ENCODE measurements at regions not wholly inside any gene's neighbourhood (a gene's known extent, or its start where the extent isn't known, plus 50 kb on each side); places are given as distances from the start of the nearest gene placed in this dataset.

GRCh38 chr3:187954873-187955586 lies 198.9 kb upstream of the LPP start:
- H2AFZ ChIP-seq (ENCODE audit: insufficient read depth, low read depth, low read length, poor library complexity, severe bottlenecking) = no peak overlapping the region
- H3K9me3 ChIP-seq (ENCODE audit: control extremely low read depth in 1 of 3, control insufficient read depth in 2 of 3, insufficient read depth in 1 of 3, low read length in 2 of 3) = no peaks in the 10 kb centered on the region
- no peaks in the 10 kb centered on the region for H3K36me3 ChIP-seq (replicated peaks in 1 of 2; ENCODE audit: control extremely low read depth in 1 of 2, control insufficient read depth in 1 of 2, extremely low read depth in 1 of 2, insufficient read depth in 2 of 2, low read length in 1 of 2)
- no peak overlapping the region for H3K4me3 ChIP-seq (ENCODE audit: control extremely low read depth in 1 of 5, extremely low read depth in 1 of 5, insufficient read depth in 1 of 5, low read depth in 2 of 5, low read length in 4 of 5)
- no peak overlapping the region for H3K4me2 ChIP-seq (replicated peaks; ENCODE audit: low read depth, low read length, poor library complexity, severe bottlenecking)
- ChIA-PET CTCF (no interaction called here), POLR2A (interaction anchor here (0.7 kb wide), 1 partner anchor 85 kb away, joined by 4 read pairs; no protein-coding TSS in a partner anchor)
- H3K27me3 ChIP-seq (replicated peaks in 1 of 4; ENCODE audit: control extremely low read depth in 1 of 4, control insufficient read depth in 3 of 4, insufficient read depth in 4 of 4, low read length in 3 of 4) = no peaks in the 10 kb centered on the region
- Mint-ChIP-seq H3K4me1 (peaks cover 33% of the 10 kb centered on the region), H3K27me3 (peaks cover 15% of the 10 kb centered on the region), H3K4me3 (no peak overlapping the region), H3K27ac (no peak overlapping the region), H3K9me3 (ENCODE audit: insufficient read depth) (no peaks in the 10 kb centered on the region)
- TF ChIP-seq EZH2 (IDR thresholded peaks at IDR 0.05; ENCODE audit: borderline replicate concordance, insufficient read depth, low read depth, low read length, poor library complexity, severe bottlenecking) (no peak), CTCF (IDR thresholded peaks at IDR 0.05) (no peak)
- intact Hi-C loops (cut with micrococcal nuclease) = no loop called here
- ATAC-seq (ENCODE audit: low read depth) (no peak), DNase-seq (no peak)
- no peak overlapping the region for H3K27ac ChIP-seq (ENCODE audit: low read length in 2 of 2)
- no peak overlapping the region for H3K9ac ChIP-seq (ENCODE audit: low read length)
- H3K79me2 ChIP-seq (ENCODE audit: control insufficient read depth, insufficient read depth, low read length) = no peaks in the 10 kb centered on the region
- WGBS (ENCODE audit: insufficient coverage) = 73% methylated on average over 4 of the region's 4 CpGs
- no peaks in the 10 kb centered on the region for H4K20me1 ChIP-seq (ENCODE audit: control insufficient read depth, insufficient read depth, low read length, poor library complexity, severe bottlenecking)
- H3K4me1 ChIP-seq (ENCODE audit: control insufficient read depth in 2 of 2, insufficient read depth in 2 of 2, low read length in 2 of 2) = peaks cover 21 to 33% of the 10 kb centered on the region in 2 donors

DNA sequence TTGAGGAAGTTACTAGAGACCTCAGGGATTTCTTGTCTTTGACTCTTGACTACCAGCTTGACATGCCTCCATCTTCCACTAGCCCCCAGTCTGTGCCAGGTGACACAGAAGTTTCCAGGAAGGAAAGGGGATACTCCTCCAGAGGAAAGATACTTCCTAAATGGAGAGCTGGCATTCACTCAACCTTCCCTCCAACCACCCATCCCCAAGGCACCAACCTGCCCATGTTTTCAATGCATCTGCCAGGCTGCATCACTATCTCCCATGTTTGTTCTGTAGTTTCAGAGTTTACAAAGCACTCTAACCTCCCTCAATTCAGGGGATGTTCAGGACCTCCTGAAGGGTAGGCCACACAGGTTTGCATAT lies 198.4 kb upstream of the LPP start:
- POLR2A ChIA-PET = interaction anchor here (0.7 kb wide), 1 partner anchor 86 kb away, joined by 4 read pairs; no protein-coding TSS in a partner anchor
- H3K4me3 ChIP-seq (ENCODE audit: control extremely low read depth in 1 of 5, extremely low read depth in 1 of 5, insufficient read depth in 1 of 5, low read depth in 2 of 5, low read length in 4 of 5) = no peak overlapping the region
- Mint-ChIP-seq H3K27ac (no peak overlapping the region), H3K4me1 (peaks cover 30% of the 10 kb centered on the region), H3K27me3 (peaks cover 9% of the 10 kb centered on the region), H3K4me3 (no peak overlapping the region), H3K9me3 (ENCODE audit: insufficient read depth) (no peaks in the 10 kb centered on the region)
- no peaks in the 10 kb centered on the region for H4K20me1 ChIP-seq (ENCODE audit: control insufficient read depth, insufficient read depth, low read length, poor library complexity, severe bottlenecking)
- no peaks in the 10 kb centered on the region for H3K27me3 ChIP-seq (replicated peaks in 1 of 4; ENCODE audit: control extremely low read depth in 1 of 4, control insufficient read depth in 3 of 4, insufficient read depth in 4 of 4, low read length in 3 of 4)
- intact Hi-C loops (cut with micrococcal nuclease) = no loop called here
- no peaks in the 10 kb centered on the region for H3K9me3 ChIP-seq (ENCODE audit: control extremely low read depth in 1 of 3, control insufficient read depth in 2 of 3, insufficient read depth in 1 of 3, low read length in 2 of 3)
- H3K9ac ChIP-seq (ENCODE audit: low read length) = no peak overlapping the region
- no peak overlapping the region for H3K4me2 ChIP-seq (replicated peaks; ENCODE audit: low read depth, low read length, poor library complexity, severe bottlenecking)
- DNase-seq (no peak), ATAC-seq (ENCODE audit: low read depth) (no peak)
- no peak overlapping the region for H3K27ac ChIP-seq (ENCODE audit: low read length in 2 of 2)
- no peaks in the 10 kb centered on the region for H3K36me3 ChIP-seq (replicated peaks in 1 of 2; ENCODE audit: control extremely low read depth in 1 of 2, control insufficient read depth in 1 of 2, extremely low read depth in 1 of 2, insufficient read depth in 2 of 2, low read length in 1 of 2)
- TF ChIP-seq CTCF (IDR thresholded peaks at IDR 0.05) = no peak
- TF ChIP-seq EZH2 (IDR thresholded peaks at IDR 0.05; ENCODE audit: borderline replicate concordance, insufficient read depth, low read depth, low read length, poor library complexity, severe bottlenecking) = no peak
- no peaks in the 10 kb centered on the region for H3K79me2 ChIP-seq (ENCODE audit: control insufficient read depth, insufficient read depth, low read length)
- H2AFZ ChIP-seq (ENCODE audit: insufficient read depth, low read depth, low read length, poor library complexity, severe bottlenecking) = no peak overlapping the region
- CTCF ChIA-PET = no interaction called here
- H3K4me1 ChIP-seq (ENCODE audit: control insufficient read depth in 2 of 2, insufficient read depth in 2 of 2, low read length in 2 of 2) = peaks cover 21 to 31% of the 10 kb centered on the region in 2 donors

Measured in B cell (primary cell).